HepG2 (cell line): ENCODE measurements at regions not wholly inside any gene's neighbourhood (a gene's known extent, or its start where the extent isn't known, plus 50 kb on each side); places are given as distances from the start of the nearest gene placed in this dataset.

Experiments
- FOXA1 ChIP-seq, 2 experiments: fragments of 450-650 bp in 1 of 2; sonication (generic) in 1 of 2; formaldehyde crosslinking in 1 of 2; IDR thresholded peaks; 2 replicates each; pipeline versions ENCODE4 v1.4.0 to v1.6.1; 2016 to 2020; ENCODE audit warnings: missing genetic modification reagents in 1 of 2
- FOXO1 ChIP-seq: sonication (generic); formaldehyde crosslinking; IDR thresholded peaks from 2 replicates; pipeline ENCODE4 v1.4.0; 2020; ENCODE audit warnings: missing genetic modification reagents
- FUBP1 ChIP-seq: sonication (generic); formaldehyde crosslinking; IDR thresholded peaks from 2 replicates; pipeline ENCODE4 v1.5.1; 2020; ENCODE audit warnings: missing genetic modification reagents, mild to moderate bottlenecking, borderline replicate concordance
- GLI4 ChIP-seq: sonication (generic); formaldehyde crosslinking; IDR thresholded peaks from 2 replicates; pipeline ENCODE4 v1.5.1; 2020; ENCODE audit warnings: missing genetic modification reagents, mild to moderate bottlenecking, moderate library complexity, borderline replicate concordance
- HOXA7 ChIP-seq: sonication (generic); formaldehyde crosslinking; IDR thresholded peaks from 2 replicates; pipeline ENCODE4 v1.8.1; 2022; ENCODE audit warnings: mild to moderate bottlenecking, missing genetic modification reagents, moderate library complexity
- IRF2 ChIP-seq: IDR thresholded peaks from 2 replicates; pipeline ENCODE4 v1.6.1; 2018; ENCODE audit warnings: missing genetic modification reagents, missing compliant biosample characterization
- NFYC ChIP-seq: IDR thresholded peaks from 2 replicates; pipeline ENCODE4 v1.6.1; 2016; ENCODE audit warnings: missing genetic modification reagents, missing compliant biosample characterization
- SALL1 ChIP-seq: sonication (generic); formaldehyde crosslinking; IDR thresholded peaks from 2 replicates; pipeline ENCODE4 v1.8.0; 2022; ENCODE audit warnings: mild to moderate bottlenecking, missing genetic modification reagents
- SP1 ChIP-seq, 2 experiments: fragments of 450-650 bp in 1 of 2; sonication (generic) in 1 of 2; formaldehyde crosslinking in 1 of 2; IDR thresholded peaks; 2 replicates each; pipeline versions ENCODE4 v1.4.0 to v1.6.1; 2016 to 2020; ENCODE audit warnings: missing genetic modification reagents in 1 of 2
- TFE3 ChIP-seq: IDR thresholded peaks from 2 replicates; pipeline ENCODE4 v1.6.1; 2016
- ZFP36L2 ChIP-seq: sonication (generic); formaldehyde crosslinking; IDR thresholded peaks from 2 replicates; pipeline ENCODE4 v1.4.0; 2020; ENCODE audit warnings: missing genetic modification reagents
- ZNF407 ChIP-seq: sonication (generic); formaldehyde crosslinking; IDR thresholded peaks from one replicate; pipeline ENCODE4 v1.5.1; 2020; ENCODE audit warnings: mild to moderate bottlenecking, missing genetic modification reagents; ENCODE audit errors: not compliant biosample characterization
- ZNF503 ChIP-seq: sonication (generic); formaldehyde crosslinking; IDR thresholded peaks from 2 replicates; pipeline ENCODE4 v1.4.0; 2020; ENCODE audit warnings: missing genetic modification reagents
- ZNF567 ChIP-seq: sonication (generic); formaldehyde crosslinking; IDR thresholded peaks from 2 replicates; pipeline ENCODE4 v1.8.1; 2023; ENCODE audit warnings: mild to moderate bottlenecking, missing genetic modification reagents, borderline replicate concordance
- ZZZ3 ChIP-seq: sonication (generic); formaldehyde crosslinking; IDR thresholded peaks from 2 replicates; pipeline ENCODE4 v1.4.0; 2020; ENCODE audit warnings: missing genetic modification reagents, mild to moderate bottlenecking, borderline replicate concordance

GRCh38 chr6:26156105-26156849 is 69.0 kb downstream of the HFE start (continued):
- peak; percentile 90 for TF ChIP-seq ZNF407
- no peak; the same call in 1 of the 2 replicates for TF ChIP-seq ZFP36L2 (CRISPR knock-in tag)
- TF ChIP-seq SALL1 (CRISPR knock-in tag) = peak; percentile 96
- peak; percentile 33; the same call in 1 of the 2 replicates for TF ChIP-seq TFE3
- TF ChIP-seq ZZZ3 = peak; percentile 77; the same call in 1 of the 2 replicates
- TF ChIP-seq FOXO1 (CRISPR knock-in tag) = peak; percentile 73
- TF ChIP-seq FUBP1 (CRISPR knock-in tag) = no peak
- TF ChIP-seq ZNF503 = peak; percentile 94
- peak; percentile 92 for TF ChIP-seq IRF2 (CRISPR knock-in tag)
- peak; percentile 94; the same call in 1 of the 2 replicates for TF ChIP-seq GLI4 (CRISPR knock-in tag)
- peak; percentile 83 for TF ChIP-seq NFYC (CRISPR knock-in tag)
- no peak for TF ChIP-seq SP1 (IDR thresholded peaks at IDR 0.05)
- TF ChIP-seq SP1 (CRISPR knock-in tag; IDR thresholded peaks at IDR 0.05) = peak; percentile 81
- no peak for TF ChIP-seq FOXA1 (IDR thresholded peaks at IDR 0.05)
- peak; percentile 55 for TF ChIP-seq FOXA1 (CRISPR knock-in tag; IDR thresholded peaks at IDR 0.05)
- TF ChIP-seq HOXA7 = peak; percentile 81; the same call in 1 of the 2 replicates
- TF ChIP-seq ZNF567 (CRISPR knock-in tag) = peak; percentile 90
